ENCODE measurements at regions not wholly inside any gene's neighbourhood (a gene's known extent, or its start where the extent isn't known, plus 50 kb on each side); places are given as distances from the start of the nearest gene placed in this dataset.

GRCh38 chr3:162541923-162542322 is 1045.3 kb downstream of the OTOL1 start:
- Mint-ChIP-seq H3K4me3 (no peak overlapping the region), H3K4me1 (ENCODE audit: unreplicated experiment) (no peaks in the 10 kb centered on the region), H3K27me3 (peaks cover 5% of the 10 kb centered on the region), H3K27ac (no peak overlapping the region), H3K9me3 (no peaks in the 10 kb centered on the region), H3K36me3 (no peaks in the 10 kb centered on the region)
- TF ChIP-seq, protein P1, sequence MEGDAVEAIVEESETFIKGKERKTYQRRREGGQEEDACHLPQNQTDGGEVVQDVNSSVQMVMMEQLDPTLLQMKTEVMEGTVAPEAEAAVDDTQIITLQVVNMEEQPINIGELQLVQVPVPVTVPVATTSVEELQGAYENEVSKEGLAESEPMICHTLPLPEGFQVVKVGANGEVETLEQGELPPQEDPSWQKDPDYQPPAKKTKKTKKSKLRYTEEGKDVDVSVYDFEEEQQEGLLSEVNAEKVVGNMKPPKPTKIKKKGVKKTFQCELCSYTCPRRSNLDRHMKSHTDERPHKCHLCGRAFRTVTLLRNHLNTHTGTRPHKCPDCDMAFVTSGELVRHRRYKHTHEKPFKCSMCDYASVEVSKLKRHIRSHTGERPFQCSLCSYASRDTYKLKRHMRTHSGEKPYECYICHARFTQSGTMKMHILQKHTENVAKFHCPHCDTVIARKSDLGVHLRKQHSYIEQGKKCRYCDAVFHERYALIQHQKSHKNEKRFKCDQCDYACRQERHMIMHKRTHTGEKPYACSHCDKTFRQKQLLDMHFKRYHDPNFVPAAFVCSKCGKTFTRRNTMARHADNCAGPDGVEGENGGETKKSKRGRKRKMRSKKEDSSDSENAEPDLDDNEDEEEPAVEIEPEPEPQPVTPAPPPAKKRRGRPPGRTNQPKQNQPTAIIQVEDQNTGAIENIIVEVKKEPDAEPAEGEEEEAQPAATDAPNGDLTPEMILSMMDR (conservative IDR thresholded peaks at IDR 0.05): no peak
- no peak for DNase-seq (ENCODE audit: extremely low spot score, unreplicated experiment)

GRCh38 chr3:162544246-162544645 is 1047.6 kb downstream of the OTOL1 start:
- Mint-ChIP-seq H3K9me3 (no peaks in the 10 kb centered on the region), H3K4me1 (ENCODE audit: unreplicated experiment) (no peaks in the 10 kb centered on the region), H3K4me3 (no peak overlapping the region), H3K36me3 (no peaks in the 10 kb centered on the region), H3K27ac (no peak overlapping the region), H3K27me3 (peaks cover 5% of the 10 kb centered on the region)
- TF ChIP-seq, protein P1 (conservative IDR thresholded peaks at IDR 0.05): no peak
- DNase-seq (ENCODE audit: extremely low spot score, unreplicated experiment): no peak

DNA sequence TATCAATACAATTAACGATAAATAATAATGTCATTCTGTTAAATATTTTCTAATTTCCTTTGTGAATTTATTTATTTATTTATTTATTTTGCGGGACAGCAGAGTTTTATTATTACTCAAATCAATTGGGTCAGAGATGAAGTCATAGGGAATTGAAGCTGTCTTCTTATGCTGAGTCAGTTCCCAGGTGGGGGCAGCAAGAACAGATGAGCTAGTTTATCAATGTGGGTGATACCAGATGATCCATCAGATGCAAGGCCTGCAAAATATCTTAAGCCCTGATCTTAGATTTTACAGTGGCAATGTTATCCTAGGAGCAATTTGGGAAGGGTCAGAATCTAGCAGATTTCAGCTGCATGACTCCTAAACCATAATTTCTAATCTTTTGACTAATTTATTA is 1050.3 kb downstream of the OTOL1 start:
- no peak overlapping the region for H3K4me3 Mint-ChIP-seq
- H3K36me3 Mint-ChIP-seq: no peaks in the 10 kb centered on the region
- no peak overlapping the region for H3K27ac Mint-ChIP-seq
- TF ChIP-seq, protein P1 (conservative IDR thresholded peaks at IDR 0.05): no peak
- peaks cover 5% of the 10 kb centered on the region for H3K27me3 Mint-ChIP-seq
- no peaks in the 10 kb centered on the region for H3K4me1 Mint-ChIP-seq (ENCODE audit: unreplicated experiment)
- no peak for DNase-seq (ENCODE audit: extremely low spot score, unreplicated experiment)
- no peaks in the 10 kb centered on the region for H3K9me3 Mint-ChIP-seq

DNA sequence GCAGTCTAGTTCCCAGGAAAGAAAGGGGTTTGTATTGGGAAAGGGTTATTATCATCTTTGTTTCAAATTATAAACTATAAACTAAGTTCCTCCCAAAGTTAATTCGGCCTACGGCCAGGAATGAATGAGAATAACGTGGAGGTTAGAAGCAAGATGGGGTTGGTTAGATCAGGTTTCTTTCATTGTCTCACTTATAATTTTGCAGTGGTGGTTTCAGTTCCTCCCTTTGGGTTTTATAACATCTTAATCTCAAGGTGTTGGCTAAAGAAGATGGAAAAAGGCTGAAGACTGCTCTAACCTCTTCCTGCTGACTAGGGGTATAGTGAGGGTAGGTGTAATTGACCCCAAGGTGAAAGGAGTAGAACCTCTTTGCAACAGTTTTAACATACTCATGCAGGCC is 1050.7 kb downstream of the OTOL1 start:
- no peaks in the 10 kb centered on the region for H3K36me3 Mint-ChIP-seq
- no peak overlapping the region for H3K27ac Mint-ChIP-seq
- H3K4me3 Mint-ChIP-seq: no peak overlapping the region
- H3K9me3 Mint-ChIP-seq: no peaks in the 10 kb centered on the region
- DNase-seq (ENCODE audit: extremely low spot score, unreplicated experiment): no peak
- peaks cover 5% of the 10 kb centered on the region for H3K27me3 Mint-ChIP-seq
- TF ChIP-seq, protein P1 (conservative IDR thresholded peaks at IDR 0.05): no peak
- no peaks in the 10 kb centered on the region for H3K4me1 Mint-ChIP-seq (ENCODE audit: unreplicated experiment)

- TF ChIP-seq, protein P1 (conservative IDR thresholded peaks at IDR 0.05): no peak
- no peak for DNase-seq (ENCODE audit: extremely low spot score, unreplicated experiment)
- H3K4me3 Mint-ChIP-seq: no peak overlapping the region
- H3K4me1 Mint-ChIP-seq (ENCODE audit: unreplicated experiment): no peaks in the 10 kb centered on the region
- no peaks in the 10 kb centered on the region for H3K36me3 Mint-ChIP-seq
- H3K27ac Mint-ChIP-seq: no peak overlapping the region
- H3K27me3 Mint-ChIP-seq: peaks cover 3% of the 10 kb centered on the region
- H3K9me3 Mint-ChIP-seq: no peaks in the 10 kb centered on the region
Observed at GRCh38 chr3:162555761-162556160, 1059.2 kb downstream of the OTOL1 start.

GRCh38 chr3:162558016-162558415 is 1061.4 kb downstream of the OTOL1 start:
- H3K27me3 Mint-ChIP-seq: peaks cover under 1% of the 10 kb centered on the region
- no peaks in the 10 kb centered on the region for H3K4me1 Mint-ChIP-seq (ENCODE audit: unreplicated experiment)
- no peak overlapping the region for H3K27ac Mint-ChIP-seq
- no peaks in the 10 kb centered on the region for H3K36me3 Mint-ChIP-seq
- no peak for DNase-seq (ENCODE audit: extremely low spot score, unreplicated experiment)
- H3K9me3 Mint-ChIP-seq: no peaks in the 10 kb centered on the region
- TF ChIP-seq, protein P1 (conservative IDR thresholded peaks at IDR 0.05): no peak
- H3K4me3 Mint-ChIP-seq: no peak overlapping the region

Measured in type B pancreatic cell (in vitro differentiated cells).